GM12878 (cell line): ENCODE measurements at regions not wholly inside any gene's neighbourhood (a gene's known extent, or its start where the extent isn't known, plus 50 kb on each side); places are given as distances from the start of the nearest gene placed in this dataset.

ENCODE experiments used
- ATAC-seq: fragments of 200-7000 bp; cut with Tn5 transposase; 3 replicates; pipeline ENCODE4 v1.9.1; 2020; ENCODE audit warnings: mild to moderate bottlenecking, moderate library complexity
- BruUV-seq: library from RNA; stranded (reverse); fragments of 400-500 nt; replicated peaks from 2 replicates; lab custom pipeline; 2021; lab: Mats Ljungman, UMichigan
- CTCF ChIA-PET: fragments of 300-600 bp; sonication (Branson Sonifier 250); formaldehyde crosslinking; extraction: SDS; loops from one replicate; lab custom pipeline; 2021; ENCODE audit warnings: inconsistent platforms; lab: Yijun Ruan, JAX
- POLR2A ChIA-PET: fragments of 350-600 bp; formaldehyde crosslinking; extraction: SDS; loops from one replicate; lab custom pipeline; 2021; ENCODE audit warnings: inconsistent platforms; lab: Charles Lee
- RAD21 ChIA-PET: fragments of 300-600 bp; sonication (Branson Sonifier 250); formaldehyde crosslinking; loops from one replicate; lab custom pipeline; 2023; ENCODE audit warnings: antibody characterized with exemption; ENCODE audit not compliant: unreplicated experiment; lab: Charles Lee
- SMC1A ChIA-PET: fragments of 300-600 bp; sonication (Branson Sonifier 250); formaldehyde crosslinking; loops from one replicate; lab custom pipeline; 2023; ENCODE audit not compliant: unreplicated experiment, uncharacterized antibody; lab: Charles Lee
- DNase-seq: peaks from one replicate; pipeline ENCODE4 v3.0.0-alpha.2; 2011; ENCODE audit warnings: low read depth, low spot score
- FAIRE-seq: peaks from 3 replicates; lab custom pipeline; 2011; peaks lifted over from hg19 to GRCh38; lab: Jason Lieb, UNC
- H2AFZ ChIP-seq: 2 replicates; pipeline ENCODE4 v1.6.0; 2011; ENCODE audit warnings: low read depth, low read length, control low read depth; ENCODE audit not compliant: control insufficient read depth
- H3K27ac ChIP-seq: 2 replicates; pipeline ENCODE4 v1.5.1; 2011; ENCODE audit warnings: control low read depth; ENCODE audit not compliant: control insufficient read depth, insufficient read depth
- H3K27me3 ChIP-seq, 2 experiments: replicated peaks in 1 of 2; 2 replicates each; pipeline versions ENCODE4 v1.6.0 to v1.6.1; 2011; ENCODE audit warnings: low read length in 1 of 2; ENCODE audit not compliant: control insufficient read depth in 2 of 2, insufficient read depth in 2 of 2
- H3K36me3 ChIP-seq, 2 experiments: 2 replicates each; pipeline ENCODE4 v1.5.1; 2011; ENCODE audit warnings: low read length in 1 of 2; ENCODE audit not compliant: control insufficient read depth in 2 of 2, insufficient read depth in 2 of 2
- H3K4me1 ChIP-seq: 2 replicates; pipeline ENCODE4 v1.6.1; 2011; ENCODE audit warnings: mild to moderate bottlenecking, low read length, moderate library complexity, mixed read lengths; ENCODE audit not compliant: control insufficient read depth, insufficient read depth
- H3K4me2 ChIP-seq: 2 replicates; pipeline ENCODE4 v1.6.0; 2011; ENCODE audit warnings: control low read depth; ENCODE audit not compliant: control insufficient read depth, insufficient read depth
- H3K4me3 ChIP-seq: fragments of 200-600 bp; sonication (generic); 2 replicates; pipeline ENCODE4 v1.5.1; 2016
- H3K79me2 ChIP-seq: 2 replicates; pipeline ENCODE4 v1.6.0; 2011; ENCODE audit warnings: low read length; ENCODE audit not compliant: control insufficient read depth, insufficient read depth
- H3K9ac ChIP-seq: 2 replicates; pipeline ENCODE4 v1.8.0; 2011; ENCODE audit warnings: low read length, control low read depth, mixed read lengths; ENCODE audit not compliant: control insufficient read depth, insufficient read depth
- H3K9me3 ChIP-seq: replicated peaks from 3 replicates; pipeline ENCODE4 v1.5.1; 2011; ENCODE audit warnings: mild to moderate bottlenecking, low read length; ENCODE audit not compliant: control insufficient read depth, insufficient read depth
- H4K20me1 ChIP-seq: 2 replicates; pipeline ENCODE4 v1.6.0; 2011; ENCODE audit not compliant: control insufficient read depth, insufficient read depth
- BCL11A ChIP-seq: IDR thresholded peaks from 2 replicates; pipeline ENCODE4 v1.6.1; 2011; ENCODE audit warnings: low read depth, low read length
- CREM ChIP-seq: IDR thresholded peaks from 2 replicates; pipeline ENCODE4 v1.6.1; 2014; ENCODE audit warnings: antibody characterized with exemption, low read depth
- ESRRA ChIP-seq: IDR thresholded peaks from 2 replicates; pipeline ENCODE4 v1.6.1; 2012; ENCODE audit warnings: mild to moderate bottlenecking, low read length, improper control_type of control experiment
- IKZF2 ChIP-seq, 2 experiments: fragments of 450-650 bp; IDR thresholded peaks; 2 replicates each; pipeline ENCODE4 v1.6.1; 2017; ENCODE audit warnings: mild to moderate bottlenecking in 2 of 2, moderate library complexity in 2 of 2
- MYB ChIP-seq: fragments of 150-350 bp; IDR thresholded peaks from 2 replicates; pipeline ENCODE4 v1.6.1; 2014; ENCODE audit warnings: mild to moderate bottlenecking, low read depth, low read length, borderline replicate concordance
- NRF1 ChIP-seq: conservative IDR thresholded peaks from 2 replicates; pipeline ENCODE4 v1.6.1; 2011; ENCODE audit warnings: mild to moderate bottlenecking, low read depth, low read length, improper control_type of control experiment
- PAX5 ChIP-seq: IDR thresholded peaks from 2 replicates; pipeline ENCODE4 v1.6.1; 2011; ENCODE audit warnings: low read depth, low read length, borderline replicate concordance
- POU2F2 ChIP-seq: IDR thresholded peaks from 3 replicates; pipeline ENCODE4 v1.6.1; 2011; ENCODE audit warnings: low read depth, mild to moderate bottlenecking, low read length, borderline replicate concordance
- REST ChIP-seq: IDR thresholded peaks from 2 replicates; pipeline ENCODE4 v1.6.1; 2012; ENCODE audit warnings: mild to moderate bottlenecking, low read depth, low read length
- RUNX3 ChIP-seq: IDR thresholded peaks from 2 replicates; pipeline ENCODE4 v1.6.1; 2012; ENCODE audit warnings: low read length, inconsistent platforms
- SPI1 ChIP-seq: IDR thresholded peaks from 2 replicates; pipeline ENCODE4 v1.6.1; 2011; ENCODE audit warnings: low read depth, mild to moderate bottlenecking, low read length, moderate library complexity, borderline replicate concordance; ENCODE audit not compliant: insufficient read depth
- SREBF2 ChIP-seq: IDR thresholded peaks from 2 replicates; pipeline ENCODE4 v1.6.1; 2012; ENCODE audit warnings: mild to moderate bottlenecking, low read length
- SUPT20H ChIP-seq: IDR thresholded peaks from 2 replicates; pipeline ENCODE4 v1.6.1; 2011; ENCODE audit warnings: low read depth, mild to moderate bottlenecking, low read length, moderate library complexity, borderline replicate concordance; ENCODE audit not compliant: control insufficient read depth
- ZBTB33 ChIP-seq: fragments of 450-650 bp; IDR thresholded peaks from 2 replicates; pipeline ENCODE4 v1.6.1; 2017; ENCODE audit warnings: mild to moderate bottlenecking
- ZBTB4 ChIP-seq: fragments of 450-650 bp; formaldehyde crosslinking; IDR thresholded peaks from 2 replicates; pipeline ENCODE4 v1.4.0; 2022; ENCODE audit warnings: mild to moderate bottlenecking, moderate library complexity
- WGBS: methylation state at CpG from one replicate; pipeline ENCODE4 v1.1.6; 2016; ENCODE audit warnings: low lambda C conversion rate; ENCODE audit not compliant: insufficient replicate concordance, insufficient coverage; ENCODE audit errors: missing lambda C conversion rate; 5-methylcytosine and 5-hydroxymethylcytosine counted together
- in situ Hi-C: fragments of 300-500 bp; cut with MboI; formaldehyde crosslinking; loops from 9 replicates; pipeline ENCODE4 v1.14.3; 2018; ENCODE audit warnings: mixed read lengths
- intact Hi-C: fragments of 100-400 bp; cut with micrococcal nuclease; formaldehyde crosslinking; loops from one replicate; pipeline ENCODE4 v1.14.2; 2022; ENCODE audit not compliant: unreplicated experiment

GRCh38 chr4:176013476-176014247 lies 52.0 kb upstream of the WDR17 start:
- no peaks in the 10 kb centered on the region for H4K20me1 ChIP-seq
- peaks cover 3% of the 10 kb centered on the region; the same call in 2 of the 3 replicates for H3K9me3 ChIP-seq
- no peak overlapping the region for H3K9ac ChIP-seq
- in situ Hi-C loops: no loop called here
- ChIA-PET POLR2A (no interaction called here), RAD21 (interaction anchor here (0.9 to 1.6 kb wide), 5 partner anchors 13 to 53 kb away, joined by 3 to 4 read pairs (median 3); no protein-coding TSS in a partner anchor), CTCF (interaction anchor here (0.7 to 1.2 kb wide), 3 partner anchors 58 to 109 kb away, joined by 3 to 4 read pairs (median 3); no protein-coding TSS in a partner anchor), SMC1A (interaction anchor here (1.4 to 3.4 kb wide), 3 partner anchors 10 to 53 kb away, joined by 3 to 8 read pairs (median 6); no protein-coding TSS in a partner anchor)
- WGBS: 26% methylated on average over 8 of the region's 8 CpGs
- no TSS peak for BruUV-seq
- H3K36me3 ChIP-seq: no peaks in the 10 kb centered on the region
- ATAC-seq (peak; percentile 84), FAIRE-seq (peak; percentile 44), DNase-seq (peak; percentile 42)
- peak overlapping the region; percentile 29 for H3K27ac ChIP-seq
- H3K79me2 ChIP-seq: no peaks in the 10 kb centered on the region
- peaks cover 24% of the 10 kb centered on the region for H3K4me1 ChIP-seq
- H3K4me2 ChIP-seq: no peak overlapping the region; the same call in 1 of the 2 replicates
- H3K27me3 ChIP-seq: peaks cover 0 to 4% of the 10 kb centered on the region in 2 experiments; a peak in 1 of 4 replicates
- no peak overlapping the region for H3K4me3 ChIP-seq
- H2AFZ ChIP-seq: no peak overlapping the region
- intact Hi-C loops: loop anchor here (1.0 kb wide), 1 partner anchor 11 kb away; no protein-coding TSS in a partner anchor
- TF ChIP-seq ZBTB4 (CRISPR knock-in tag) (no peak), PAX5 (peak; percentile 34; the same call in 1 of the 2 replicates), ZBTB33 (no peak), BCL11A (peak; percentile 68), IKZF2 (IDR thresholded peaks at IDR 0.05) (peak; percentile 65; a peak in 3 of 4 replicates), POU2F2 (0 out of 3 replicates have a peak, but pooled peaks have one; percentile 23), REST (no peak), SPI1 (peak; percentile 95), NRF1 (no peak), SREBF2 (no peak), SUPT20H (no peak), MYB (no peak), CREM (no peak), RUNX3 (peak; percentile 89), ESRRA (no peak)
